ENCODE measurements at regions not wholly inside any gene's neighbourhood (a gene's known extent, or its start where the extent isn't known, plus 50 kb on each side); places are given as distances from the start of the nearest gene placed in this dataset.

DNA sequence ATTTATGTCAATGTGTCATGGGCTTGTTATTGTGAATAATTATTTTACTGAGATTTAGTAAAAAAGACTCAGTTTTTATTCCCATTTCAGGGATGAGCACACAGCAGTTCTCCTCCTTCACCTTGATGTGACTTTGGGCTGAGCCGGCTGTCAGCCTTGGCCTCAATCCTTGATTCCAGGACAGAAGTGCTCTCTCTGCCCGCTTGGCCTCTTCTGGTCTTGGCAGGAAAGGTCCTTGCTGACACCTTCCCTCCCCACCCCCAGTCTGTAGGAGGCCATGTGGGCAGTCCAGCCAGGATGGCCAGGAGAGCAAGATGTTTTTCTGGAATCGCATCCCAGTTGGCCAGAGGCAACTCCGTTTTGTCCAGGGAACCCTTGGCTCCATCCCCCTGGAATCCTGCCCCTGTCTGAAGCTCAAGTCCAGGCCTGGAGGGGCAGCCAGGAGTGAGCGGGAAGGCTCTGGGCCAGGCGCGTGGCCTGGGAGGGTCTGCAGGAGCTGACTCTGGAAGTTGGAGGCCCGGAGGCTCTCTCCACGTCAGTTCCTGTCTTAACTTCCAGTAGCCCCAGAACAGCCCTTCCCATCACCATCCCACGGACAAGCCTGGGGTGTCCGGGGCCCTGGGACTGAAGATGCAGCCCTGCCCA is 100.9 kb downstream of the PDGFA start:
- Histone ChIP-seq H3K4me1 (no peaks in the 10 kb centered on the region), H3K27me3 (no peaks in the 10 kb centered on the region), H3K27ac (no peak overlapping the region), H3K4me3 (no peak overlapping the region), H3K9me3 (no peaks in the 10 kb centered on the region), H3K36me3 (no peaks in the 10 kb centered on the region)
- peak in 1 of 3 donors; percentile 45 for DNase-seq
- no peak for TF ChIP-seq POLR2A (IDR thresholded peaks at IDR 0.05)
- no peak for TF ChIP-seq CTCF (IDR thresholded peaks at IDR 0.05)

DNA sequence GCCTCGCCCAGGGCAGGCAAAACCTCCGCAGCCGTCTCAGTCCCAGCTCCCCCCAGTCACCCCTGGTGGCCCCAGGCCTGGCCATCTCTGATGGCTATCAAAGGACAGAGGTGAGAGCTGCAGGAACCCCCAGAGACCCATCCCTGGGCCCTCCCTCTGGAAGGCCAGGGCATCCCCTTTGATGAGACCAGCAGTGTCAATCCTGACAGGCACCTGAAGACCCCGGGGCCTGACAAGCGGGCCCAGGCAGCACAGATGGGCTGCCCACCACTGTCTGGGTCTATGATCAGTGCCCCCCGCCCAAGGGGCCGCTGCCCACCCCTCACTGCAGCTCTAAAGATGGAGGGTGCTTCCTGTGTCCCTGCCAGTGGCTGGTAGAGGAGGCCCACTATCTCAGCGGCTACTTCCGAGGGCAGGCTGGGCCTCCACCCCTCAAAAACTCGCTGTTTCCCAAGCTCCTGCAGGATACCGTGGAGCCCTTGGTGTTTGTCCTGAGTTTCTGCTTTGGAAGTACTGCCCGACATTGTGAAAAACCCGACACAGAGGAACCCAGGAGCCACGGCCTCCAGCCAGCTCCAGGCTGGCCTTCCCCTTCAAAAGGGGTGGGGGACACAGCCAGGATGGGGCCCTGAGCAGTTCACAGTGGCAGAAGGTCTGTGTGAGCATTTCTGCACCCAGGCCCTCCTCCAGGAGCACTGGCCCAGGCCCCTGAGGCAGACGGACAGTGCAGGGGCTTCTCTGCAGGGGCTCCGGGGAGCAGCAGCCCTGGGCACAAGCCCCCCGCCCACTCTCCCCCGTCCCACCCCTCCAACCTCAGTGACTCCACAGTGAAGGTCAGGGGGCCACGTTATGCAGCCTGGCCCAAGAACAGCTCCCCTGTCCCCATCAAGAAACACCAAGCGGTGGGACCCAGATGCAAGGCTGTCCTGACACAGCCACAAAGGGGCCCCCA is 99.2 kb downstream of the PDGFA start:
- Histone ChIP-seq H3K27ac (no peak overlapping the region), H3K9me3 (no peaks in the 10 kb centered on the region), H3K4me1 (no peaks in the 10 kb centered on the region), H3K4me3 (no peak overlapping the region), H3K27me3 (no peaks in the 10 kb centered on the region), H3K36me3 (no peaks in the 10 kb centered on the region)
- TF ChIP-seq POLR2A (IDR thresholded peaks at IDR 0.05) (no peak), CTCF (IDR thresholded peaks at IDR 0.05) (no peak)
- peak in 1 of 3 donors; percentile 25 for DNase-seq

GRCh38 chr7:421136-421991 is 98.3 kb downstream of the PDGFA start:
- H3K9me3 ChIP-seq = no peaks in the 10 kb centered on the region
- DNase-seq = no peak

DNA sequence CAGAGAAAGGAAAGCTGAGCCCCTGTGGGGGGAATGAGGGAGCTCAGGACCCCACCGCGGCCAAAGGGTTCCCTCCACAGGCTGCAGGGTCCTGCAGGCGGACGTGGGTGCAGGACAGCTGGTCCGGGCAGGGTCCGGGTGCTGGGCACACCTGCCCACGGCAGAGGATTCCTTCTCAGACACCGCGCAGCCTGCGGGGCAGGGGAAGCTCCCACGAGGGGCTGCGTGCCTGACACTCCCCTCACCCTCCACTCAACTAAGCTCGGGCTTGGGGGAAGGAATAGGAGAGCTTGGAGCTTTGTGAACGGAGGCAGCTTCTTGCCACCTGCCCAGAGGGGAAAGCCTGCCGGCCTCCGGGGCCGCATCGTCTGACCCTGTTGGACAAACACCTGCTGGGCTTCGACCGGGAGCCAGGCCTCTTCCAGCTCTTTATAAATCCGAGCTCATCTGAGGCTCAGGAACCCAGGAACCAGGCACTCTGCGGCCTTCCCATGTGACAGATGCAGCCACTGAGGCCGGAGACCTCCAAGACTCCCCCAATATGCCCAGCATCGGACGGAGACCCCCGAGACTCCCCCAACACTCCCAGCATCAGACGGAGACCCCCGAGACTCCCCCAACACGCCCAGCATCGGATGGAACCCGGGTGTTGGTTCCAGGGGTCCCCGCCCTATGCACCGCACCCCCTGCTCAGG is 97.3 kb downstream of the PDGFA start:
- TF ChIP-seq POLR2A (IDR thresholded peaks at IDR 0.05) = no peak
- TF ChIP-seq CTCF (IDR thresholded peaks at IDR 0.05) = no peak
- Histone ChIP-seq H3K4me3 (no peak overlapping the region), H3K27ac (no peak overlapping the region), H3K27me3 (no peaks in the 10 kb centered on the region), H3K4me1 (no peaks in the 10 kb centered on the region), H3K9me3 (no peaks in the 10 kb centered on the region), H3K36me3 (no peaks in the 10 kb centered on the region)
- no peak for DNase-seq

More at GRCh38 chr7:421136-421991, 98.3 kb downstream of the PDGFA start:
- TF ChIP-seq CTCF (IDR thresholded peaks at IDR 0.05) = no peak
- TF ChIP-seq POLR2A (IDR thresholded peaks at IDR 0.05) = no peak
- Histone ChIP-seq H3K36me3 (no peaks in the 10 kb centered on the region), H3K4me1 (no peaks in the 10 kb centered on the region), H3K27me3 (no peaks in the 10 kb centered on the region), H3K27ac (no peak overlapping the region), H3K4me3 (no peak overlapping the region)

GRCh38 chr7:422886-423225 is 96.8 kb downstream of the PDGFA start:
- no peaks in the 10 kb centered on the region for H3K36me3 ChIP-seq

More at GRCh38 chr7:422886-423225, 96.8 kb downstream of the PDGFA start:
- no peaks in the 10 kb centered on the region for H3K4me1 ChIP-seq
- H3K27me3 ChIP-seq = no peaks in the 10 kb centered on the region
- DNase-seq = no peak
- H3K9me3 ChIP-seq = no peaks in the 10 kb centered on the region
- no peak overlapping the region for H3K4me3 ChIP-seq
- TF ChIP-seq CTCF (IDR thresholded peaks at IDR 0.05) = no peak
- no peak for TF ChIP-seq POLR2A (IDR thresholded peaks at IDR 0.05)
- H3K27ac ChIP-seq = no peak overlapping the region
